ENCODE measurements at regions not wholly inside any gene's neighbourhood (a gene's known extent, or its start where the extent isn't known, plus 50 kb on each side); places are given as distances from the start of the nearest gene placed in this dataset.

DNA sequence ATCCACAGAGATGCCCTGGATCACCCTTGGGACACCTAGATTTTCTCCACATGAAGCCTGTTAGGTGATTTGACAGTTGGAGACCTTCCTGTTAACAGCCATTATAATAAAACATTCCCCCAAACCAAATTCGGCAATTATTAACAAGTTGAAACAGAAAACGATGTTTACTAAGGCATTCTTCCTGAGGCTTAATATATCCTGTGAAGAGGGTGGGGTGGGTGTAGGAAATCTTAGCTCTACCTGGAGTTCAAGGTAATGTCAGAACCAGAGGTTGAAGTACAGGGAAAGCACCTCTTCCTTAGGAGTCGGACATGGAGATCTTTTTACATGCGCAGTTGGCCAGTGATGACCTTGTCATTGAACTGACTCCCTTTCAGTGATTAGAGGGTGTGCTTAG is 143.0 kb downstream of the FGF9 start:
- no peak overlapping the region for H3K27ac ChIP-seq (ENCODE audit: low read depth, low read length)
- no peak overlapping the region for H3K4me3 ChIP-seq (ENCODE audit: low read length in 3 of 3)
- H3K36me3 ChIP-seq (ENCODE audit: control insufficient read depth in 3 of 3, insufficient read depth in 3 of 3, low read length in 3 of 3): no peaks in the 10 kb centered on the region
- peaks cover 4 to 8% (median 4%) of the 10 kb centered on the region in 3 donors for H3K4me1 ChIP-seq (ENCODE audit: control insufficient read depth in 3 of 3, insufficient read depth in 3 of 3, low read length in 3 of 3)
- peaks cover 0 to 7% (median 0%) of the 10 kb centered on the region in 3 donors for H3K27me3 ChIP-seq (ENCODE audit: control insufficient read depth in 3 of 3, insufficient read depth in 3 of 3, low read length in 3 of 3)
- H3K9ac ChIP-seq (ENCODE audit: low read depth in 1 of 3, low read length in 3 of 3): no peak overlapping the region
- peaks cover 0 to 2% (median 0%) of the 10 kb centered on the region in 3 donors for H3K9me3 ChIP-seq (ENCODE audit: control insufficient read depth in 3 of 3, low read length in 3 of 3)

DNA sequence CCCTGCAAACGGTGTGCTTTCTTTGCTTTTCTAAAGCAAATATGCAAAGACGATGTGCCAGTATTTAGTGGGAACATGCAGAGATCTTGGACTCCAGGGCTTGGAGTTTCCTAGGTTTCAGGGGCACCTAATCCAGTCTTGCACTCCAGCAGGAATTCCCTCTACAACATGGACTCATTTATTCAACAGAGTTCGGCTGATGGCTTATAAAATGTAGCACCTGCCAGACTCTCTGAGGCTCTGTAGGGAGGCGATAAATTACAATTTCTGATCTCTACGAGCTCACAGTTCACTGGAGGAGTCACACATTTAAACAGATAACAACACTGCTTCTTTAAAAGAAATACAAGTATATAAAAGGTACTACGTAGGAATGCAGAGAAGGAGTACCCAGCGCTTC is 143.7 kb downstream of the FGF9 start:
- H3K27ac ChIP-seq (ENCODE audit: low read depth, low read length): no peak overlapping the region
- no peak overlapping the region for H3K9ac ChIP-seq (ENCODE audit: low read depth in 1 of 3, low read length in 3 of 3)

DNA sequence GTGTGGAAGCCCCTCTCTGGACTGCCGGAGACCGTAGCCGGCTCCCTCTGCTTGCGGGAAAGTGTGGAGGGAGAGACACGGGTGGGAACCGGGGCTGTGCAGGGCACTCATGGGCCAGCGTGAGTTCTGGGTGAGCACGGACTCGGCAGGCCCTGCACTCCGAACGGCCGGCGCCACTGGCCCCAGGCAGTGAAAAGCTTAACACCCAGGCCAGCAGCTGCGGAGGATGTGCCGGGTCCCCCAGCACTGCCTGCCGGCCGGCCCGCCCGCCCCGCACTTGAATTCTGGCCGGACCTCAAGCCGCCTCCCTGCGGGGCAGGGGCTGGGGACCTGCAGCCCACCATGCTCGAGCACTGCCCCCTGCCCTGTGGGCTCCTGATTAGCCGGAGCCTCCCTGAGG is 147.0 kb downstream of the FGF9 start:
- Histone ChIP-seq H3K4me1 (ENCODE audit: control insufficient read depth in 3 of 3, insufficient read depth in 3 of 3, low read length in 3 of 3) (no peaks in the 10 kb centered on the region), H3K9me3 (ENCODE audit: control insufficient read depth in 3 of 3, low read length in 3 of 3) (peaks cover 0 to 2% (median 0%) of the 10 kb centered on the region in 3 donors), H3K9ac (ENCODE audit: low read depth in 1 of 3, low read length in 3 of 3) (no peak overlapping the region), H3K27me3 (ENCODE audit: control insufficient read depth in 3 of 3, insufficient read depth in 3 of 3, low read length in 3 of 3) (no peaks in the 10 kb centered on the region), H3K4me3 (ENCODE audit: low read length in 3 of 3) (no peak overlapping the region), H3K27ac (ENCODE audit: low read depth, low read length) (no peak overlapping the region), H3K36me3 (ENCODE audit: control insufficient read depth in 3 of 3, insufficient read depth in 3 of 3, low read length in 3 of 3) (no peaks in the 10 kb centered on the region)

More for the DNA sequence above, 143.7 kb downstream of the FGF9 start:
- H3K36me3 ChIP-seq (ENCODE audit: control insufficient read depth in 3 of 3, insufficient read depth in 3 of 3, low read length in 3 of 3): no peaks in the 10 kb centered on the region
- H3K4me3 ChIP-seq (ENCODE audit: low read length in 3 of 3): no peak overlapping the region
- H3K4me1 ChIP-seq (ENCODE audit: control insufficient read depth in 3 of 3, insufficient read depth in 3 of 3, low read length in 3 of 3): peaks cover 4 to 8% (median 4%) of the 10 kb centered on the region in 3 donors
- peaks cover 0 to 2% (median 0%) of the 10 kb centered on the region in 3 donors for H3K9me3 ChIP-seq (ENCODE audit: control insufficient read depth in 3 of 3, low read length in 3 of 3)
- peaks cover 0 to 7% (median 0%) of the 10 kb centered on the region in 3 donors for H3K27me3 ChIP-seq (ENCODE audit: control insufficient read depth in 3 of 3, insufficient read depth in 3 of 3, low read length in 3 of 3)

- Histone ChIP-seq H3K36me3 (ENCODE audit: control insufficient read depth in 3 of 3, insufficient read depth in 3 of 3, low read length in 3 of 3) (no peaks in the 10 kb centered on the region), H3K27ac (ENCODE audit: low read depth, low read length) (no peak overlapping the region), H3K9me3 (ENCODE audit: control insufficient read depth in 3 of 3, low read length in 3 of 3) (no peaks in the 10 kb centered on the region), H3K27me3 (ENCODE audit: control insufficient read depth in 3 of 3, insufficient read depth in 3 of 3, low read length in 3 of 3) (no peaks in the 10 kb centered on the region), H3K9ac (ENCODE audit: low read depth in 1 of 3, low read length in 3 of 3) (no peak overlapping the region), H3K4me3 (ENCODE audit: low read length in 3 of 3) (no peak overlapping the region), H3K4me1 (ENCODE audit: control insufficient read depth in 3 of 3, insufficient read depth in 3 of 3, low read length in 3 of 3) (peaks cover 0 to 3% (median 3%) of the 10 kb centered on the region in 3 donors)
These were observed 151.2 kb downstream of the FGF9 start for GRCh38 chr13:21822029-21822428.

DNA sequence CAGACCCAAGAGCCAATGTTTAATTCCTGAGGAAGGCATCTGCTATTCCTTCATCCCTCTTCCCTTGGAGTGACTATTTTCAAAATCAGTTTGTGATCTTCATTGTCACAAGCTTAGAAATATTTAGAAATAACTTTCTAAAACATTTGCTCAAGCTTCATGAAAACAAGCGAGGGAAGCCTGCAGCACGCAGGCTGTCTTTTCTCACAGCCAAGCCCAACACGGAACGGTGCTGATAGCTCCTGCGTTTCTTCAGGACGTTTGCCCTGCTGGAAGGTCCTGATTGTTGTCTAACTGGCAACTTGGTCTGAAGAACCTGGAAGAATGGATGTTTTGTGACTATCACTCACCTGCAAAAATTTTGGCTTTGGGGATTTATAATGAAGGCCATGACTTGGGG is 152.5 kb downstream of the FGF9 start:
- Histone ChIP-seq H3K36me3 (ENCODE audit: control insufficient read depth in 3 of 3, insufficient read depth in 3 of 3, low read length in 3 of 3) (no peaks in the 10 kb centered on the region), H3K9me3 (ENCODE audit: control insufficient read depth in 3 of 3, low read length in 3 of 3) (no peaks in the 10 kb centered on the region), H3K4me3 (ENCODE audit: low read length in 3 of 3) (no peak overlapping the region), H3K27ac (ENCODE audit: low read depth, low read length) (no peak overlapping the region), H3K27me3 (ENCODE audit: control insufficient read depth in 3 of 3, insufficient read depth in 3 of 3, low read length in 3 of 3) (no peaks in the 10 kb centered on the region), H3K4me1 (ENCODE audit: control insufficient read depth in 3 of 3, insufficient read depth in 3 of 3, low read length in 3 of 3) (peaks cover 0 to 3% (median 3%) of the 10 kb centered on the region in 3 donors), H3K9ac (ENCODE audit: low read depth in 1 of 3, low read length in 3 of 3) (no peak overlapping the region)

DNA sequence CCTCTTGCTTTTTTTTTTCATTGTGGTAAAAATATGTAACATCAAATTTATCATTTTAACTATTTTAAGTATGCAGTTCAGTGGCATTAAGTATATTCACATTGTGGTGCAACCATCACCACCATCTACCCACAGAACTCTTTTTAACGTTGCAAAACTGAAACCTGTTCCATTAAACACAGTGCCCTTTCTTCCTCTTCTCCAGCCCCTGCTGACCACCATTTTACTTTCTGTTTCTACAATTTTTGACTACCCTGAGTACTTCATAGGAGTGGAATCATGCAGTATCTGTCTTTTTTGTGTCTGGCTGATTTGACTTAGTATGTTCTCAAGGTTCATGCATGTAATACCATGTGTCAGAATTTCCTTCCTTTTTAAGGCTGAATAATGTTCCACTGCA is 153.1 kb downstream of the FGF9 start:
- Histone ChIP-seq H3K4me1 (ENCODE audit: control insufficient read depth in 3 of 3, insufficient read depth in 3 of 3, low read length in 3 of 3) (peaks cover 0 to 3% (median 3%) of the 10 kb centered on the region in 3 donors), H3K36me3 (ENCODE audit: control insufficient read depth in 3 of 3, insufficient read depth in 3 of 3, low read length in 3 of 3) (no peaks in the 10 kb centered on the region), H3K4me3 (ENCODE audit: low read length in 3 of 3) (no peak overlapping the region), H3K27ac (ENCODE audit: low read depth, low read length) (no peak overlapping the region), H3K27me3 (ENCODE audit: control insufficient read depth in 3 of 3, insufficient read depth in 3 of 3, low read length in 3 of 3) (no peaks in the 10 kb centered on the region), H3K9ac (ENCODE audit: low read depth in 1 of 3, low read length in 3 of 3) (no peak overlapping the region), H3K9me3 (ENCODE audit: control insufficient read depth in 3 of 3, low read length in 3 of 3) (no peaks in the 10 kb centered on the region)

DNA sequence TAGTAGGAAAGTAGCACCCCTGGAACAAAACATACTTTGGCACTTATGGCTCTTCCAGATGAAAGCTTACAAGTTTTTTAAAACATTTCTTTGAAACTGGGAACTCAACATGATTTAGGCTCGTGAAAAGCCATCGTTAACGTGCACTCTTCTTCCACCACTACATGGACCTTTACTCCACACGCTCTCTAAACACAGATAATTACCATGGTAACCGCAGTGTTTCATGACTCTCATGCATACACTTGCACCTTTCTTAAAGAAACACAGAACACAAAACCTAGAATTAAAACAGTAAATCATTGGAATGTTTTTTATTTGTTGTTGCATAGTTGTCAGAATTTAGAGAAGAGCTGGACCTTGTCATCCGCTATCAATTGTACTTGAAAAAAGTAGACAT is 154.3 kb downstream of the FGF9 start:
- H3K36me3 ChIP-seq (ENCODE audit: control insufficient read depth in 3 of 3, insufficient read depth in 3 of 3, low read length in 3 of 3): no peaks in the 10 kb centered on the region
- peaks cover 0 to 3% (median 3%) of the 10 kb centered on the region in 3 donors for H3K4me1 ChIP-seq (ENCODE audit: control insufficient read depth in 3 of 3, insufficient read depth in 3 of 3, low read length in 3 of 3)
- no peak overlapping the region for H3K9ac ChIP-seq (ENCODE audit: low read depth in 1 of 3, low read length in 3 of 3)
- no peak overlapping the region for H3K27ac ChIP-seq (ENCODE audit: low read depth, low read length)
- H3K9me3 ChIP-seq (ENCODE audit: control insufficient read depth in 3 of 3, low read length in 3 of 3): no peaks in the 10 kb centered on the region
- H3K27me3 ChIP-seq (ENCODE audit: control insufficient read depth in 3 of 3, insufficient read depth in 3 of 3, low read length in 3 of 3): no peaks in the 10 kb centered on the region
- H3K4me3 ChIP-seq (ENCODE audit: low read length in 3 of 3): no peak overlapping the region

DNA sequence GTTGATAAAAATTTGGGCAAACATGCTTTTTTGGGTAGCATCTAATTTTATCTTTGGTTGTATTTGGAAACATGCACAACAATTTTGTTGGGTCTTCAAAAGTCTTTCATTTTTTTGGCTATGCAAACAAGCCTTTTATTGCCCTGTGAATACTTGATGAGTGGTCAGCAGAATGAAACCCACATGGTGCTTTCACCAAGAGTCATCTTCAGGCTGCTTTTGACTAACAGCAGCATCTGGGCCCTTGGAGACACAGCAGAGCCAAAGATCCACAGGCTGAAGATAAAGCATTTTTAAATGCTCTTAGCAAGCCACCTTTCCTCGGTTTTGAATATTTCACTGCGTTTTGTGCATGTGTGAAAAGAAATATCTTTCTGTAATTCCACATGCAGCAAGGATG is 154.9 kb downstream of the FGF9 start:
- no peaks in the 10 kb centered on the region for H3K9me3 ChIP-seq (ENCODE audit: control insufficient read depth in 3 of 3, low read length in 3 of 3)
- no peak overlapping the region for H3K4me3 ChIP-seq (ENCODE audit: low read length in 3 of 3)
- H3K36me3 ChIP-seq (ENCODE audit: control insufficient read depth in 3 of 3, insufficient read depth in 3 of 3, low read length in 3 of 3): no peaks in the 10 kb centered on the region
- H3K4me1 ChIP-seq (ENCODE audit: control insufficient read depth in 3 of 3, insufficient read depth in 3 of 3, low read length in 3 of 3): peaks cover 0 to 3% (median 3%) of the 10 kb centered on the region in 3 donors
- no peaks in the 10 kb centered on the region for H3K27me3 ChIP-seq (ENCODE audit: control insufficient read depth in 3 of 3, insufficient read depth in 3 of 3, low read length in 3 of 3)
- no peak overlapping the region for H3K27ac ChIP-seq (ENCODE audit: low read depth, low read length)
- no peak overlapping the region for H3K9ac ChIP-seq (ENCODE audit: low read depth in 1 of 3, low read length in 3 of 3)

DNA sequence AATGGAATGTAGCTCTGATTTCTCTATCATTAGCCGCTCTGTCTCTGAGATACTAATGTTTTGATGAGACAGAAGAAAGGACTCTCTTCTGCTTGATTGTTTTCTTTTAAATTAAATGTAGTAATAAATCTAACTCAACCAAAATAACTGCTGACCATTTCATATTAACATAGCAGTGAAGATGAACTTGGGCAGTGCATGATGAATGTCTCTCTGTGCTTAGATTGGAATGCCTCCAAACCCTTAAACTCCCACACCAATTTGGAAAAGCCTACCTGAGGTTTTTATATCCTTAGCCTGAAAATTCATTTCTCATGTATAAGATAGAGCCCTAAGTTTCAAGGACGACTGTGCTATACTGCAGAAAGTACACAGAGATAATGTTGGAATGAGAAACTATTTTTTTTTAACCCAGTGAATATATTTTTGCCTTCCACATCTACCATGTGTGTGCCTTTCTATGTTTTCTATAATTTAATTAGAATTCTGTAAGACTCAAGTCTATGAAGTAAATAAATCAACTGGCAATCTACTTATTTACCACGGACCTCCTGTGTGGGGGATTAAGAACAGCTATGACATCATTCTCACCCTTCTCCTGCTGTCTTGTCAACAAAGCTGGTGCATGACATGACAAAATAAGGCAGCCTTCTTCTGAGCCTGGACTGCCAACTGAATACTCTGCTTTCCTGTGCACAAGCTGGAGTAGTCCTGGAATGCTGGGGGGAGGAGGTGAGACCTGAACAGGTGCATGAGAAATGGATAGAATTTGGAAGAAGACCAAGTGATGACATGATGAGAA is 155.5 kb downstream of the FGF9 start:
- H3K27me3 ChIP-seq (ENCODE audit: control insufficient read depth in 3 of 3, insufficient read depth in 3 of 3, low read length in 3 of 3): no peaks in the 10 kb centered on the region
- no peaks in the 10 kb centered on the region for H3K36me3 ChIP-seq (ENCODE audit: control insufficient read depth in 3 of 3, insufficient read depth in 3 of 3, low read length in 3 of 3)
- no peak overlapping the region for H3K27ac ChIP-seq (ENCODE audit: low read depth, low read length)
- no peak overlapping the region for H3K9ac ChIP-seq (ENCODE audit: low read depth in 1 of 3, low read length in 3 of 3)
- no peaks in the 10 kb centered on the region for H3K9me3 ChIP-seq (ENCODE audit: control insufficient read depth in 3 of 3, low read length in 3 of 3)
- peaks cover 0 to 3% (median 3%) of the 10 kb centered on the region in 3 donors for H3K4me1 ChIP-seq (ENCODE audit: control insufficient read depth in 3 of 3, insufficient read depth in 3 of 3, low read length in 3 of 3)
- no peak overlapping the region for H3K4me3 ChIP-seq (ENCODE audit: low read length in 3 of 3)

DNA sequence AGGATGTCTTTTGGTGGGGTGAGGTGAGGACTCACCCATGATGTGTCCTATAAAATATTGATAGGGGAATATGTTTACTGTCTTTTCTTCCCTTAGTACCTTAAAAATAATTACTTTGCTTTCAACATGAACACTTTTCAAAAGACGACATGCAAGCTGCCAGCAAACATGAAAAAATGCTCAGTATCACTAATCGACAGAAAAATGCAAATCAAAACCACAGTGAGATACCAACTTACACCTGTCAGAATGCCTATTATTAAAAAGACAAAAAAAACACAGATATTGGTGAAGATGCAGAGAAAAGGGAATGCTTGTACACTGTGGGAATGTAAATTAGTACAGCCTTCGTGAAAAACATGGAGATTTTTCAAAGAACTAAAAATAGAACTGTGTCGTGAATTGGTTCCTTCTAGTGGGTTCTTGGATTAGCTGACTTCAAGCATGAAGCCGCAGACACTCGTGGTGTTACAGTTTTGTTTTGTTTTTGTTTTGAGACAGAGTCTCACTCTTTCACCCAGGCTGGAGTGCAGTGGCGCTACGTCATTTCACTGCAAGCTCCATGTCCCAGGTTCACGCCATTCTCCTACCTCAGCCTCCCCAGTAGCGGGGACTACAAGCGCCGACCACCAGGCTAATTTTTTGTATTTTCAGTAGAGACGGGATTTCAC is 160.9 kb downstream of the FGF9 start:
- Histone ChIP-seq H3K4me3 (ENCODE audit: low read length in 3 of 3) (no peak overlapping the region), H3K36me3 (ENCODE audit: control insufficient read depth in 3 of 3, insufficient read depth in 3 of 3, low read length in 3 of 3) (no peaks in the 10 kb centered on the region), H3K27me3 (ENCODE audit: control insufficient read depth in 3 of 3, insufficient read depth in 3 of 3, low read length in 3 of 3) (no peaks in the 10 kb centered on the region), H3K9me3 (ENCODE audit: control insufficient read depth in 3 of 3, low read length in 3 of 3) (no peaks in the 10 kb centered on the region), H3K27ac (ENCODE audit: low read depth, low read length) (no peak overlapping the region), H3K4me1 (ENCODE audit: control insufficient read depth in 3 of 3, insufficient read depth in 3 of 3, low read length in 3 of 3) (peaks cover 0 to 1% (median under 1%) of the 10 kb centered on the region in 3 donors), H3K9ac (ENCODE audit: low read depth in 1 of 3, low read length in 3 of 3) (no peak overlapping the region)

Data from skeletal muscle tissue (tissue), 3 donors.